ENCODE measurements at regions not wholly inside any gene's neighbourhood (a gene's known extent, or its start where the extent isn't known, plus 50 kb on each side); places are given as distances from the start of the nearest gene placed in this dataset.

GRCh38 chr5:42874621-42875198 lies 63.0 kb upstream of the SELENOP start:
- TF ChIP-seq POLR2A (IDR thresholded peaks at IDR 0.05; ENCODE audit: low read depth, low read length) (no peak), SPI1 (IDR thresholded peaks at IDR 0.05; ENCODE audit: low read depth, low read length) (no peak)
